HG03432 (cell line): ENCODE measurements at regions not wholly inside any gene's neighbourhood (a gene's known extent, or its start where the extent isn't known, plus 50 kb on each side); places are given as distances from the start of the nearest gene placed in this dataset.

Source experiments
- ATAC-seq: cut with Tn5 transposase; IDR thresholded peaks from one replicate; pipeline ENCODE4 v1.9.1; 2021; ENCODE audit warnings: mild to moderate bottlenecking, moderate library complexity; ENCODE audit not compliant: unreplicated experiment

DNA sequence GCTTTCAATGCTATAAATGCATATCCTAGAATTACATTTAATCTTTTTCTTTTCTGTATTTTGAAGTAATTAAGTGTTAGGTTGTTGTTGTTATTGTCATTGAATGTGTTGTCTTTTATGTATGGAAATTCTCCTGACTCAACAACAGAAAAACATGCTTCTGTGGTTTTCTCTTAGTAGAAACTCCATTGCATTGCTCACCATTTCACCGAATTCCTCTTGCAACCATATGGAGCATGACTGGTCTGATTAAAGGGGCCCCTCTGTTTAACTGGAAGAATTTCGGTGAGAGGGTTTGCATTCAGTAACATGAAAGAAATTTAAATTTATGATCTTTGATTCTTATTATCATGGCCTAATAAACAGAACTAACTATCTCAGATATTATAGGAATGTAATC, 454.3 kb upstream of the JARID2 start:
- ATAC-seq = no peak

DNA sequence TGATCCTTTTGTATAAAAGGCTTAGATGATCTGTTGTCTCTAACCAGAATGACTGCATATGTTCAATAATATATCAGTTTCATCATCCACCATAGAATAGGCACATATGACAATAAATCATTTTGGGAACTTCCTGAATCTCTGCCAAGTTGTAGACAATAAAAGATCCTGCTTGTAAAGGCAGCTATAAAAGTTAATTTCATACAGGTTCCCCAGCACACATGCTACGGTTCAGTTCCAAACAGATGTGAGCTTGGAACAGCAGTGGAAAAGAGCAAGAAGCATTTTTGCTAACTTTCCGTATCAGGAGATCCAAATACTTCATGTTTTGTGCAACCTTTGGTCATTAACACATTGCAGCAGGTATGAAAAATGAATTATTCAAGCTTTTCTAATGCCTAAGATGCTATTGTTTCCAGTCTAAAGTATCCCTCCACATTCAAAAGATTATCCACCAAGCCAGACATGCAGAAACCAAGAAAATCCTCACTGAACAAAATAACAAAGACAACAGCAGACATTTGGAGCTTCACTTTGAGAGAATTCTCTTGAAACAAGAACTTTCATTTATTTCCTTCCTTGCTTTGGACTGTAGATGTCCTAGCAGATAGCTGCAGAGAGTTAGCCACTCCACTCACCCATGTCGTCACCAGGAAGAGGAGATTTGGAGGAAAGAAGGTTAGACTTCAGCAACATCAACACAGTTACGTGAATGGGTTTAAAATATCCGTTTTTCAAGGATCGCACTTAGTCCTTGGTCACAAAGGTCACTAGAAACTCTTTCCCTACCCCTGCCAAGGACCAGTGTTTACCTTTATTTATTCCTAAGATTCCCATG, 453.5 kb upstream of the JARID2 start:
- no peak for ATAC-seq

DNA sequence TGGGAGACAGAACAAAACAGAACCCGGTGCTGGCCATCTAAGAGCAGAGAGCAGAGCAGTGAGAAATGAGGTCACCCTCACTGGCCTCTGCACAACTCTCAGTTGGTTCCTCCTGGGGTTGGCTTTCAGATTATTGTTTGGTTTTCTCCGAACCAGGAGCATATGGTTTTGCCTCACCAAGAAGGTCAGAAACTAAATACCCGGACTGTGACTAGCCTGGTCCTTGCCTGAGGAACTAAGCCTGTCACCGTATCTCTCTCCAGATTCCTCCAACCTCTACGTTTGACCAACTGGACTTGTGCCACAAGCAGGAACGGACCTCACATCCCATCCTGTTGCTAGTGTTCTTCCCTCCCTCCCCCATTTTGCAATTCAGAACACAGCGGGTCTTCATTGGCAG, 450.4 kb upstream of the JARID2 start:
- ATAC-seq = no peak

DNA sequence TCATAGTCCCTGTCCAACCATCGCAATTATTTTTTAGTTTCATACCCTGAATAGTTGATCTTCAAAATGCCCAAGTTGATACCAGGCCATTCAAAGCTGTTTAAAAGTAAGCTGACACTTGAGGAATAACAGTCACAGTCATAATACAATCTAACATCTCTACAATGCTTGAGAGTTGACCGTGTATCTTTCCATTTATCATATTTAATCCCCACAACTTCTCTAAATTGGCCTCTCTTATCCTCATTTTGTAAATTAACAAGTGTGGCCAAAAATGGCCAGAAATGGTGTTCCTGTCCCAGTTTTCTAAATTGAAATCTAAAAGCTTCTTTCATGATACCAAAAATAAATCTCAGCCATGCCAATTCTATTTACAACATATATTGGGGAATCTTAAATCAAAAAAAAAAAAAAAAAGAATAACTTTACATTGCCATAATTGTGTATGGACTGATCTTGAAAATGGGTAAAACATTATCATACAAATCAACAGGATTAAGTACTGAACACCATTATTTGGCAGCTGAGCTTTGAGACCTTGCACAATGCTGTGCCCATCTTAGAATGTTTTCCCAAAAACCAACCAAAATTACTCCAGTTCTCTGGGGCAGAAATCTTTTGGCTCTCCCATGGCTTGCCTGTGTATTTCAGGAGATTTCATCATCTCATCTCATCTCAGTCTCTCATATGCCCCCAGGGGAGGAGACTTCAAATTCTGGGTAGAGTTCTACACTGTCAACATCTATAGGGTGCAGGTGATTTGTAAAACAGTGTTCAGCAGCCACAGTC, 448.7 kb upstream of the JARID2 start:
- ATAC-seq = no peak

DNA sequence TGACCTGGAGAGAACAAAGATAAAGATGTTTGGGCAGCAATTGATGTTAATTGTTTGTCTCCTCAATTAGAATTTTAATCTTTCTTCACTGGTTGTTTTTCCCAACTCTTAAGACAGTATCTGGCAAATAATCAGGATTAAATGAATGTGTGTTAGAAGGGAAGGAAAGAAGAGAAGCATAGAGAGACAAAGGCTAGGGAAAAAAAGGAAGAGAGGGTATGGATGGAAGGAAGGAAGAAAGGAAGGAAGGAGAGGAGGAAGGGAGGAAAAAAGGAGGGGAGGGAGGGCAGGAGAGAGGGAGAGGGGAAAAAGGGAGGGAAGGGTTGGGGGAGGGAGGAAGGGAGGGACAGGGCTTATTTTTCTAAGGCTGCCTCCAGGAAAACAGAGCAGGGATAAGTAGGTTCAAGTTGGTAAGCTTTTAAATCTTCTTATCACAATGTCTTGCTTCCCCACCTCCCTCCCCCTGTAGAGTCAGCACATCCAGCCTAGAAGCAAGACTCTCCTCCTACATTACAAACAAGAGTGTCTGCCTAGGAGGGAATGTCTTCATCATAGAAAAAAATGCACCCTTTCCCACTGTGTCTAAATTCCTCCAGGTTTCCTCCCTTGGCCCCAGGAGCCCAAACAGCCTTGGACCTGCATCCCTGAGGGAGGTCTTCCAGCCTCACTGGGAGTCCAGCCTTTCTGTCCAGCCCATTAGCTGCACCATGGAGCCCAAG, 447.8 kb upstream of the JARID2 start:
- no peak for ATAC-seq

DNA sequence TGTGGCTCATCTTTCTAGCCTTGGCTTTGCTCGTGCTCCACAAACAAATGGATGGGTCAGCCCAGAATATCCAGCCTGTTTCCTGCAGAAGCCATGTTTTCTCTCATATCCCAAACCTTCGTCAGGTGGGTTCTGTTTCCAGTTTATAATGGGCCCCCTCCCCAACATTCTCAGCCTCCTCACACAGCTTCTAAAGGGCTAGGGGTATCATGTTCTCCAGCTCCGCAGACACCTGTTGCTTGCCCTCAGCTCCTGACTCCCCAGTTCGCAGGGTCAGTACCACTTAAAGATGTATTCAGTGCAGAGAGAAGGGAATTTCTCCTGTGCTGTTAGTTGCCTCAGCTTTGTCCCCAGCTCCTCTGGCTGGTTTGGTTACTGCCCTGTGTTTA, 447.3 kb upstream of the JARID2 start:
- ATAC-seq = no peak

DNA sequence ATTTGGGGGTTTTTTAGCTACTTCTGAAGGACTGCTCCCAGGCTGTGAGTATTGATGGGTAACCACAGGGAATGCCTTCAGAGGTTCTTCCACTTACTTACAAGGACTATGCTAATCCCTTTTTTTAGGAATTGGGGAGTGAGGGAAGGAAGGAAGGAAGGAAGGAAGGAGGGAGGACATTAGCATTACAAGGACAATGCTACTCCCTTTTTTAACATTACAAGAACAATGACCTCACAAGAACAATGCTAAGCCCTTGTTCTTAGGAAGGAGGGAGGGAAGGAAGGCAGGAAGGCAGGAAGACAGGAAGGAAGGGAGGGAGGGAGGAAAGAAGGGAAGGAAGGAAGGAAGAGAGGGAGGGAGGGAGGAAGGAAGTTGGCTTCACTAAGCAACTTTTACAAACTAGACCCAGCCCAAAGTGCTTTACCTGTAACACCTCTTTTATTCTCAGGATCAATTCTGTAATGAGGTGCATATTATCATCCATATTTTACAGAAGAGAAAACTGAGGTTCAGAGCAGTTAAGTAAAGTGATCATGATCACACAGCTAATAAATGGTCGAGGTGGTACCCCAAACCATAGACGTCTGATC, 446.8 kb upstream of the JARID2 start:
- ATAC-seq = no peak

DNA sequence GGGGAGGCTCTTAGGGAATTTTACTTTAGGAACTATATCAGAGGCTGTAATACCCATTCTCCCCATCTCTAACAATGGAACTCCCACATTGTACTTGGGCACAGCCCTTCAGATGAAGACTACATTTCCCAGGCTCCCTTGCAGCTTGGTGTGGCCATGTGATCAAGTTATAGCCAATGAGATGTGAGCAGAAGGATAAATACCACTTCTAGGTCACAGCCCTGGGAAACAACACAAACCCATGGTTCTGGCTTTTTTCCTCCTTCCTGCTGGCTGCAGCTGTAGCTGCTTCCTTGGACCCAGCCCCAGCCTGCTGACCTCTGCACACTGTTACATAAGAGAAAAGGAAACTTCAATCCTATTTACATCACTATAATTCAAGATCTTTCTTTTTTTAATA, 445.9 kb upstream of the JARID2 start:
- ATAC-seq = no peak

DNA sequence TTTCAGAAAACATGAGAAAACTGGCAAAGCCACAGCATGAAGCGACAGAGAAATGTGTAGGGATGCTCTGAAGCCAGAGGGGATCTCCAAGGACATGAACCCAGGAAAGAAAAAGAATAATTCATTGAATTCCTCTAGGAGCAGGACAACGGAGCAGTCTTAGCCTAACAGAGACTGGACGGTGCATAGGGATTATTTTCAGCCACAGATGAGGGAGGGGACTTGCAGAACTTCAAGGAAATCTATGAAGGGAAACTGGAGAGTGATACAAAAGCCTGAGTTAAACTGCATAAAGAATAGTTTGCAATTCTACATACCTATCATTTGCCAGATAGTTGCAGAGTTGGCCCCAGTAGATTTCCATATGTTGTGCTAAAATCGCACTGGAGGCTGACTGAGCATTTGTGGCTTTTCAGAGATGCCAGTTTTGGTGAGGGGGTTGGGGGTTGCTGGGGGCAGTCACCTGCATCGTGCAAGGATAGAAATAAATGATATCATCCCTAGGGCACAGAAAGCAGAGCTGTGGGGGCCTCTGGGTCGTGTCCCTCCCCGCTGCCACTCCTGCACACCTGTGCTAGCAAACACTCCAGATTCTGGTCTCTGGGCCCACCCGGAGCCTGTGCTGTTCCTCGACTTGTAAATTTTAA, 443.2 kb upstream of the JARID2 start:
- ATAC-seq = no peak

DNA sequence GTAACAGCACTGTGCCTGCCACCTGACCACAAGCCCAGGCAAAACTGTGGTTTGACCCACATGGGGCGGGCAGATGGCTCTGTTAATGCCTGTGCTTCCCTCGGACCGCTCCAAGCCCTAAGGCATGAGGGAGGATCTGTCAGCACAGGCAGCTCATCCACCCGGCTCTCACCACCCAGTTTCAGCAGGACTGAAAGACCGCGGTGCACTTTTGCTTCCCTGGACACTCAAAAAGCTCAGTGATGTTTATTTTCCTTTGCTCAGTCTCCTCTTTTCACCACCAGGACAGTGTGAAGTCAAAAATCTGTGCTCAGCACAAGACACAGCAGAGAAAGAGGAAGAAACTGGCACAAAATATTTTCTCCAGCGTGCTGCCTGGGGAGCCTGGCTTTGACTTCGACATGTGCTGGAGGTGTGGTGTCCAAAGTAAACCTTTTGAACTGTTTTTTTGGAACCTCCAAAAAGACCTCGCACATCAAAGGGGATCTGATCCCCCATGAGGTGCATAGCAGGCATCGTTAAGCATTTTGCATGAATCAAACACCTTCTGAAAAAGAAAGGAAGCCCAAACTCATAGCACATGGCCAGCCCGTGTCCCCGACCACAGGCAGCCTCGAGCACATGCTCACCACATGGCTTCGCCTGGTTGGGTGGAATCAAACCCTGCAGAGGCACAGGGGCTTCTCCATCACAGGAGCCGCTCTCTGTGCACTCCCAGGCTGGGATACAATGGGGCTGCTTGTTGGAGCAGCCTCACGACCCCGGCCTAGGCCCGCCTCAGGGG, 441.7 kb upstream of the JARID2 start:
- ATAC-seq = no peak

DNA sequence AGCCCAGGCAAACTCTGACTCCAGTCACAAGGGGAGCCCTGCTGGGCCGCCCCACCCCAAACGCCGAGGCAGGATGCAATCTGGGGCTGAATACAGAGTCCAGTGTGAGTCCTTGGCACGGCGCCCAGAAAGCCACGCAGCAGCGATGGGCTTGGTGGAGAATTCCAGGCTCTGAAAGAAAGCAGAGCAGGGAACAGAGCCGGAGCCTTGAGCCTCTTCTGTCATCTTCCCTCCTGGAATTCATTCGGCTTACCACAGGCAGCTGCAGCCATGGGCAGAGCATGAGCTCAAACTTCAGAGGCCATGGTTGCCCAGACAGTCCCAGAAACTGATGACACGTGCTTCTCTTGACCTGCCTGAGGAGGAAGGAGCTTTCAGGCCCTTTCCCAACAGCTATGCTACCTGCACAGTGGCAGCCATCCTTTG, 441.1 kb upstream of the JARID2 start:
- ATAC-seq = no peak

DNA sequence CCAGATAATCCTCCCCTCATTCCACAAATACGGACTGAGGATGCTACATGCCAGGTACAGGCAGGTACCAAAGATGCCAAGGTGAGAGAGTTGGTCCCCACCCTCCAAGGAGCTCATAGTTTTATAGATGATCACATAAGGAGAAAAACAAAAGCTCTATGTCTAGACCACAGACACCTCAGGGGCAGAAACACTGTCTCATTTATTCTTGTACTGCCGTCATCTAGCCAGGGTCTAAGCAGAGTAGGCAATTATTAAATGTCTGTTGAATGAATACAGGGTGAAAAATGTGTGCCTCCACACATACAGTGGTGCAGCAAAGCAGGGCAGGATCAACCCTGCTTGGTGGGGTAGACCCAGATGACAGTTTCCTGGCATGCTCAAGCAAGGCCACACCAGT, 439.8 kb upstream of the JARID2 start:
- no peak for ATAC-seq

DNA sequence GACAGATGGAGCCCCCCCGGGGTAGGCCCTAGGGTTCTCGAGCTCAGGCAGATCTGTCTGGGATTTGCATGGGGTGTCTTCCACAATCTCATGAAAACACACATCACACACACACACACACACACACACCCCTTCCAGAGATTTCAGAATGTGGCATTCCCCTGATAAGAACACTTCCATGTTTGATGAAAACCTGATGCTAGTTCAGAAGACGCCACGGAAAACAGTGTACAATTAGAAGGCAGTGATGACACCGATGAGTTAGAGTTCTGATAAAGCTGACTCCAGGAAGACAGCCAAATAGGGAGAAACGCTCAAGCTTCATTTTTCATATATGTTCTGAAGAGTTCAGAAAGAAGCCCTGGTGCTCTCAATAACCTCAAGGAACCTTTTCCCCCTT, 438.7 kb upstream of the JARID2 start:
- ATAC-seq = no peak

DNA sequence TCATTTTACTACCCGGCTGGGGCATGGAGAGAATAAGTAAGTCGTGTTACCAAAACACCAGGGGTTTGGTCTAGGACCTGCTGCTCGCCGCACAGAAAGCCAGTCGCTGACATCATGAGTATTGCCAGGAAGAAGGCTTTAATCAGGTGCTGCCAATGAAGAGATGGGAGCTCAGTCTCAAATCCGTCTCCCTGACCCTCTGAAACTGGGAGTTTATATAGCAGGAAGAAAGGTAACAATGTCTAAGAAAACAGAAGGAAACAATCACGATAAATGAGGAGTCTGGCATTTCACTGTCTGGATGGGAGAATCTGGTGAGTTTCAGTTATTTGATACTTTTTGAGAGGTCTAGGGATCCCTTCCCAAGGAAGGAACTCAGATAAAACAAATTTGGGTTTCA, 437.9 kb upstream of the JARID2 start:
- ATAC-seq = no peak

DNA sequence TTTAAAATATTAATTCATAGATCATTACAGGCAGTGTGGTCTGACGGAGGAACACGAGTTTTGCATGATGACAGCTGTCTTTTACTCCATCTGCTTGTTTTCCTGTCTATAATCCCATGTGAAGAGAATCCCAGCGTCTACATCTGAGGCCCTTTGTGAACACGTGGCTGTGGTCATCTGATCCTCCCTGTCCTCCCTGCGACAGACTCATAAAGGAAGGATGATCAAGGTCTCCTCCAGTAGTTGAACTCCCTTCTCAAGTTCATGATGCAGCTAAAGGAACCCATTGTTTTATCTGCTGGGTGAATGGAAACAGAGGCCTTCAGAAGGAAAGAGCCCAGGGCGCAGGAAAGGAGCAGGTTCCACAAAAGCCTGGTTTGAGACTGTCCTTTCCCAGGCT, 435.8 kb upstream of the JARID2 start:
- ATAC-seq = no peak

DNA sequence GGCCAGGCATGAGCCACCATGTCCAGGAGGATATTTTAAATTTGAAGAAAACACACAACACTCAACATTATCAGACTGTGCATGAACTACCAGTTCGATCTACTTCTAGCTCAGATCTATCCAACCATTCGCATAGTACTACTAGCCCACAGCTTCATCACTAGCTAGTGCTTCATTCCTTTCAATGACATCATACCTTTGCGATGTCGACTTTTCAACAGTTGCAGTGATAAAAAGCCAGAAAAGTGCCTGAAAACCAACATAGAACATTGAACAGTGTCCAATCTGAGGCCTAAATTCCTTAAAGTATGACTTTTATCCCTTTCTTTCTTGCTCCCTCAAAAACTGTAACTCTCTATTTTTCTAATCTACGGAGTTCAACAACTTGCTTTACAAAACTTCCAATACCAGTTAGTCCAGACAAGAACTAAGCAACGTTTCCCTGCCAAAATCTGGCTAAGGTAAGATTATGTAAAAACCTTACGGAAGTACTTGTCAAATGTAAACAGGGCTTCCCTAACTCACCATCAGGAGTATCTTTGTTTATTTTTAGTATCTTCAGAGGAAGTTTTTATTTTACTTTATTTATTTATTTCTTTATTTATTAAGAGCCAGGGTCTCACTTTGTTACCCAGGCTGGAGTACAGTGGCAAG, 434.0 kb upstream of the JARID2 start:
- no peak for ATAC-seq

DNA sequence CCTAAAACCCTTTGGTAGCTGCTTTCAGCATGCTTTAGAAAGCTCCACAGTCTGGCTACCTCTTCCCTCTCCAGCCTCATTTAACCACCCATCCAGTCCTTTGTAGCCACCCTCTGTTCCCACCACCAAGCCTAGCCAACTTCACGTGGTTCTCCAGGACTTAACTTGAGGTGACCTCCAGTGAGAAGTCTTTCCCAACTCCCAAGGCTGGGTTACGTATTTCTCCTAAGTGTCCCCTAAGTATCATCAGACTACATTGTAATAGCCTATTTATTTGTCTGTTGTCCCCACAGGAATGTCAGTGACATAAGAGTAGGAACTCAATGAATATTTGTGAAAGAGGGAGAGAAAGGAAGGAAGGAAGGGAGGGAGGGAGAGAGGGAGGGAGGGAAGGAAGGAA, 431.9 kb upstream of the JARID2 start:
- no peak for ATAC-seq

DNA sequence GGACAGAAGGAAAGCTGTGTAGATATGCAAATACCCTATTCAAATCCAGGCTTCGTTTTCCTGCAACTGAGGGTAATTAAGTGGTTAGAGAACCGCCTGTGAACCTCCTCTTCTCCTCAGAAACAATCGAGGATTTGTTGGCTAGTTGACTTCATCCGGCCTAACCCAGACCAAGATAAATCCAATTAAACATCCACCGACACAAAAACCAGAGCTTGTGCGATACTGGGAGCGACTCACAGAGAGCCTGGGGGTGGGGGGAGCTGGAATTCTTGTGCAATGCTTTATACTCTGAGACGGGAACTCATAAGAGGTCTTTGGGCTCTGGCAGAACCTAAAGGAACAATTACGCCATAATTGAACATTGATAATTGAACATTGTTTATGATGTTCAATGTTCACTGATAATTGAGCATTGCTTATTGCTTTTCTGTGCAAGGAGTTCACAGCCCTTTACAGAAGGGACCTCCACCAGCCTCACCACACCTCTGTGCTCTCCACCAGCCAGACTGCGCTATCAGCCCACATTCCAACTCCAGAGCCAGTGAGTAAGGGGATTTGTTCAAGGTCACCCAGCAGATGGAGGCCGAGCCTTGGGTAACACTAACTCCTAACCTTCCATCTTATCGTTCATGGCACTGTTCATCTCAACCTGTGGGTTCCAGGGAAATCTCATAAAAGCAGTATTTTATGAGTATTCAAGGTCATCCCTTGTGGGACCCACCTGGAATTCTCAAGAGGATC, 429.6 kb upstream of the JARID2 start:
- no peak for ATAC-seq

DNA sequence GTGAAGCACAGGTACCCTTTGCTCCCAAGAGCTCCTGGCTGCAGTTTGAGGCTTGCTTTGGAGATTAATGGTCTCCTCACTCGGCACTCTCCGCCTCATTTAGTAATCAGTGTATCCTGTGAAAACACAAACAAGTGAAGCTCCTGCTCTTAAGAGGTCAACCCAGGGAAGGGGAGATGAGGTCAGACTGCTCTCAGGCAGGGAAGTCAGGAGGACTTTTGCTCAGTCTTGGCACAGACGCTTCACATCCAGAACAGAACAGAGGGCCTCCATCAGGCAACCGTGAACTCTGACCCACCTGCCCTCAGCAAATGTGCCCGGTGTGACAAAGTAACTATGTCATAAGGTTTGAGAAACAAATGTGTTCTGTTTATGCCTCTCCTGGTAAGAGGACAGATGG, 428.8 kb upstream of the JARID2 start:
- no peak for ATAC-seq
